ENCODE measurements at regions not wholly inside any gene's neighbourhood (a gene's known extent, or its start where the extent isn't known, plus 50 kb on each side); places are given as distances from the start of the nearest gene placed in this dataset.

DNA sequence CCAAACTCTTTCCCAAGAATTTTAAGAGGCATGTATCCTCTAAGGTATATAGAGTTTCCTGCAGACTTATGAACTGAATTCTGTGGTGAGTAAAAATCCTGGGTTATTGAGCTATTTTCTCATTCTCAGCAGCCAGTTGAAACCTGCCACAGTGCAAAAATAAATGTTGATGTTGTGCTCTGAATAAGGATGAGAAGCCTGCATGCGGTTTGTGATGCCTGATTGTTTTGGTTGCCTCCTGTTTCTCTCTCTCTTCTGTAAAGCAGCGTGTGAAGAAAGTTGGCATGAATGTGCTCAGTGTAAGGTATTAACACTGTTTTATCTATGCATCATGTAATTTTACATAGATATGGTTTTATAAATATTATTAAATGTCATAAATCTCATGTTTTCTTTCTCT is 452.6 kb downstream of the CDH2 start:
- TF ChIP-seq, protein P1, sequence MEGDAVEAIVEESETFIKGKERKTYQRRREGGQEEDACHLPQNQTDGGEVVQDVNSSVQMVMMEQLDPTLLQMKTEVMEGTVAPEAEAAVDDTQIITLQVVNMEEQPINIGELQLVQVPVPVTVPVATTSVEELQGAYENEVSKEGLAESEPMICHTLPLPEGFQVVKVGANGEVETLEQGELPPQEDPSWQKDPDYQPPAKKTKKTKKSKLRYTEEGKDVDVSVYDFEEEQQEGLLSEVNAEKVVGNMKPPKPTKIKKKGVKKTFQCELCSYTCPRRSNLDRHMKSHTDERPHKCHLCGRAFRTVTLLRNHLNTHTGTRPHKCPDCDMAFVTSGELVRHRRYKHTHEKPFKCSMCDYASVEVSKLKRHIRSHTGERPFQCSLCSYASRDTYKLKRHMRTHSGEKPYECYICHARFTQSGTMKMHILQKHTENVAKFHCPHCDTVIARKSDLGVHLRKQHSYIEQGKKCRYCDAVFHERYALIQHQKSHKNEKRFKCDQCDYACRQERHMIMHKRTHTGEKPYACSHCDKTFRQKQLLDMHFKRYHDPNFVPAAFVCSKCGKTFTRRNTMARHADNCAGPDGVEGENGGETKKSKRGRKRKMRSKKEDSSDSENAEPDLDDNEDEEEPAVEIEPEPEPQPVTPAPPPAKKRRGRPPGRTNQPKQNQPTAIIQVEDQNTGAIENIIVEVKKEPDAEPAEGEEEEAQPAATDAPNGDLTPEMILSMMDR (IDR thresholded peaks at IDR 0.05) = no peak
- TF ChIP-seq EP300 (IDR thresholded peaks at IDR 0.05) (no peak), POLR2A (IDR thresholded peaks at IDR 0.05; ENCODE audit: low read depth) (no peak), POLR2AphosphoS5 (IDR thresholded peaks at IDR 0.05) (no peak)

Data from esophagus muscularis mucosa (tissue), 4 donors.